Fibroblast of lung (primary cell): ENCODE measurements at regions not wholly inside any gene's neighbourhood (a gene's known extent, or its start where the extent isn't known, plus 50 kb on each side); places are given as distances from the start of the nearest gene placed in this dataset.

ENCODE experiments used
- DNase-seq, 2 donors: peaks; one replicate each; pipeline versions ENCODE4 v3.0.0 to v3.0.0-alpha.2; 2010; ENCODE audit warnings: low read depth in 2 of 2
- H2AFZ ChIP-seq: 2 replicates; pipeline ENCODE4 v1.5.1; 2012; ENCODE audit warnings: low read length, control low read depth, inconsistent platforms
- H3K27ac ChIP-seq: 2 replicates; pipeline ENCODE4 v1.5.1; 2011; ENCODE audit warnings: low read length, control low read depth; ENCODE audit not compliant: insufficient read depth
- H3K27me3 ChIP-seq: 2 replicates; pipeline ENCODE4 v1.5.1; 2011; ENCODE audit warnings: mild to moderate bottlenecking, low read length; ENCODE audit not compliant: control insufficient read depth, insufficient read depth
- H3K36me3 ChIP-seq: 2 replicates; pipeline ENCODE4 v1.5.1; 2011; ENCODE audit warnings: low read length; ENCODE audit not compliant: control insufficient read depth, insufficient read depth
- H3K4me1 ChIP-seq: 2 replicates; pipeline ENCODE4 v1.5.1; 2011; ENCODE audit warnings: low read length; ENCODE audit not compliant: control insufficient read depth, insufficient read depth; ENCODE audit errors: extremely low read depth
- H3K4me2 ChIP-seq: 2 replicates; pipeline ENCODE4 v1.5.1; 2011; ENCODE audit warnings: low read length, control low read depth; ENCODE audit not compliant: insufficient read depth; ENCODE audit errors: extremely low read depth
- H3K4me3 ChIP-seq, 4 experiments: fragments of 200-600 bp in 1 of 4; sonication (generic) in 1 of 4; replicated peaks in 1 of 4; 2 replicates each; pipeline ENCODE4 v1.5.1; 2011 to 2016; ENCODE audit warnings: low read length in 4 of 4, low read depth in 3 of 4, mild to moderate bottlenecking in 3 of 4, control low read depth in 2 of 4, inconsistent platforms in 1 of 4, mixed read lengths in 1 of 4; ENCODE audit not compliant: insufficient read depth in 1 of 4; ENCODE audit errors: control extremely low read depth in 1 of 4
- H3K79me2 ChIP-seq: 2 replicates; pipeline ENCODE4 v1.5.1; 2012; ENCODE audit warnings: mild to moderate bottlenecking, low read length, inconsistent platforms; ENCODE audit not compliant: control insufficient read depth, insufficient read depth
- H3K9ac ChIP-seq: 2 replicates; pipeline ENCODE4 v1.5.1; 2011; ENCODE audit warnings: mild to moderate bottlenecking, low read length, control low read depth; ENCODE audit not compliant: insufficient read depth
- H3K9me3 ChIP-seq: 2 replicates; pipeline ENCODE4 v1.5.1; 2012; ENCODE audit warnings: low read depth, low read length; ENCODE audit not compliant: control insufficient read depth, insufficient read depth
- H4K20me1 ChIP-seq: 2 replicates; pipeline ENCODE4 v1.5.1; 2011; ENCODE audit warnings: low read length; ENCODE audit not compliant: control insufficient read depth, insufficient read depth; ENCODE audit errors: extremely low read depth
- CTCF ChIP-seq, 2 donors: IDR thresholded peaks in 1 of 2; conservative IDR thresholded peaks in 1 of 2; 1 replicate in 1 of 2; 2 replicates in 1 of 2; pipeline ENCODE4 v1.5.1; 2011 to 2012; ENCODE audit warnings: low read length in 2 of 2, control low read depth in 1 of 2, inconsistent platforms in 1 of 2, low read depth in 1 of 2, mild to moderate bottlenecking in 1 of 2
- EZH2 ChIP-seq: IDR thresholded peaks from 2 replicates; pipeline ENCODE4 v1.5.1; 2012; ENCODE audit warnings: low read length, control low read depth, mild to moderate bottlenecking; ENCODE audit errors: missing control alignments

GRCh38 chr7:34332006-34332405 is 326.0 kb upstream of the NPSR1 start:
- no peak overlapping the region for H3K27ac ChIP-seq
- H3K9me3 ChIP-seq = no peaks in the 10 kb centered on the region
- no peak overlapping the region for H3K4me3 ChIP-seq
- DNase-seq = no peak
- H2AFZ ChIP-seq = no peak overlapping the region
- no peaks in the 10 kb centered on the region for H3K4me1 ChIP-seq
- no peaks in the 10 kb centered on the region for H4K20me1 ChIP-seq
- H3K4me2 ChIP-seq = no peak overlapping the region
- H3K27me3 ChIP-seq = no peaks in the 10 kb centered on the region
- H3K36me3 ChIP-seq = no peaks in the 10 kb centered on the region
- H3K9ac ChIP-seq = no peak overlapping the region
- no peaks in the 10 kb centered on the region for H3K79me2 ChIP-seq
- TF ChIP-seq CTCF (conservative IDR thresholded peaks at IDR 0.05 in 1 of 2, IDR thresholded peaks at IDR 0.05 in 1 of 2; ENCODE audit: low read depth in 1 of 2, low read length in 2 of 2) (no peak), EZH2 (no peak)

- no peaks in the 10 kb centered on the region for H3K4me1 ChIP-seq
- H3K27ac ChIP-seq = no peak overlapping the region
Observed at GRCh38 chr7:34333184-34333583, 324.8 kb upstream of the NPSR1 start.

GRCh38 chr7:34333925-34334324 is 324.1 kb upstream of the NPSR1 start:
- no peak overlapping the region for H3K27ac ChIP-seq
- H2AFZ ChIP-seq = no peak overlapping the region
- no peak overlapping the region for H3K9ac ChIP-seq
- no peaks in the 10 kb centered on the region for H3K9me3 ChIP-seq
- no peaks in the 10 kb centered on the region for H4K20me1 ChIP-seq
- DNase-seq = no peak
- H3K4me1 ChIP-seq = no peaks in the 10 kb centered on the region
- H3K4me3 ChIP-seq = no peak overlapping the region
- no peak for TF ChIP-seq EZH2
- no peak for TF ChIP-seq CTCF (conservative IDR thresholded peaks at IDR 0.05 in 1 of 2, IDR thresholded peaks at IDR 0.05 in 1 of 2; ENCODE audit: low read depth in 1 of 2, low read length in 2 of 2)
- no peaks in the 10 kb centered on the region for H3K36me3 ChIP-seq
- H3K27me3 ChIP-seq = no peaks in the 10 kb centered on the region
- H3K4me2 ChIP-seq = no peak overlapping the region
- H3K79me2 ChIP-seq = no peaks in the 10 kb centered on the region

More at GRCh38 chr7:34333184-34333583, 324.8 kb upstream of the NPSR1 start:
- Histone ChIP-seq H4K20me1 (no peaks in the 10 kb centered on the region), H3K4me2 (no peak overlapping the region), H3K4me3 (no peak overlapping the region), H3K27me3 (no peaks in the 10 kb centered on the region), H3K9ac (no peak overlapping the region), H3K36me3 (no peaks in the 10 kb centered on the region), H3K9me3 (no peaks in the 10 kb centered on the region), H3K79me2 (no peaks in the 10 kb centered on the region), H2AFZ (no peak overlapping the region)
- no peak for DNase-seq
- TF ChIP-seq CTCF (conservative IDR thresholded peaks at IDR 0.05 in 1 of 2, IDR thresholded peaks at IDR 0.05 in 1 of 2; ENCODE audit: low read depth in 1 of 2, low read length in 2 of 2) (no peak), EZH2 (no peak)
